ENCODE measurements at regions not wholly inside any gene's neighbourhood (a gene's known extent, or its start where the extent isn't known, plus 50 kb on each side); places are given as distances from the start of the nearest gene placed in this dataset.

DNA sequence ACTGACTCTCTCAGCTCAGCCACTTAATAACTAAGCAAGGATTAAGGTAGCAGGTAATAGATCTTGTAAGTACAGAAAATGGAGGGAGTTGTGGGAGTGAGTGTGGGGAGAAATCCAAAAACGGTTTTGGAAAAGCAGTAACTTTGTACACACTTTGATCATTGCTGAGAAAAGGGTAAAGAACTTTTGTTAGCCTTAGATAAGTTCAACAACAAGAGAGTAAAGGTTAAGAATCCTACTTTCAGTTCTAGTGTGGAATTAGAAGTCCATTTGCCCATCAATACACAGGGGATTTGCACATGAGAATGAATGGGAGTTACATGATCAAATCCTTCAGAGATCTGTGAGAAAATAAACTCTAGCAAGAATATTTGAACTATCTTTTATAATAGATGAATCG, 528.7 kb downstream of the SOX2 start:
- no peak overlapping the region for H3K4me3 ChIP-seq (ENCODE audit: low read depth, low read length)
- TF ChIP-seq CTCF (IDR thresholded peaks at IDR 0.05; ENCODE audit: insufficient read depth, low read length), result no peak
- DNase-seq (ENCODE audit: low read depth), result no peak

DNA sequence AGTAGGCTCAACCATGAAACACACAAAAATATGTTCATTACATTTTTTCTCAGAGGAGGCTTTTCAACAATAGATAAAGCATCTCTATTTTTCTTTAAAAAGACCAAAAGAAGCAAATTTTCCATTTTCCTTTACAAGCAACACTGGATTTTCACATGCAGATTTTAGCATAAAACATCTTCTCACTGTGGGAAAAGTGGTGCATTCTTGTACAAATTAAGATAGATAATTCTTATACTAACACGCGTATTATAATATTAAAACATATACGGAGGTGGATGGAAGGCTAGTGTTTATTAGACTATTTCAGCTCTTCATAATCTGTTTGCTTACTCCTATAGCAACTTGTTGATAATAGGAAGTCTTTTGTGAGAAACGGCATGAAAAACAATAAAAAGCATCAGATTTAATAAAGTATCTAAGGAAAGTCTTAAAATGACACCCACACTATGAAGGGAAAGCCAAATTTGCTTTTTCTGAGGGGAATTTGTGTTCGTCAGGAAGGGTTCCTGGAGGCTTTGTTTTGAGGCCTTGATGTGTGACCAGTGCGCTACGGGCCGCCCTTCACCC, 529.6 kb downstream of the SOX2 start:
- no peak overlapping the region for H3K4me3 ChIP-seq (ENCODE audit: low read depth, low read length)
- no peak for DNase-seq (ENCODE audit: low read depth)
- TF ChIP-seq CTCF (IDR thresholded peaks at IDR 0.05; ENCODE audit: insufficient read depth, low read length), result no peak

DNA sequence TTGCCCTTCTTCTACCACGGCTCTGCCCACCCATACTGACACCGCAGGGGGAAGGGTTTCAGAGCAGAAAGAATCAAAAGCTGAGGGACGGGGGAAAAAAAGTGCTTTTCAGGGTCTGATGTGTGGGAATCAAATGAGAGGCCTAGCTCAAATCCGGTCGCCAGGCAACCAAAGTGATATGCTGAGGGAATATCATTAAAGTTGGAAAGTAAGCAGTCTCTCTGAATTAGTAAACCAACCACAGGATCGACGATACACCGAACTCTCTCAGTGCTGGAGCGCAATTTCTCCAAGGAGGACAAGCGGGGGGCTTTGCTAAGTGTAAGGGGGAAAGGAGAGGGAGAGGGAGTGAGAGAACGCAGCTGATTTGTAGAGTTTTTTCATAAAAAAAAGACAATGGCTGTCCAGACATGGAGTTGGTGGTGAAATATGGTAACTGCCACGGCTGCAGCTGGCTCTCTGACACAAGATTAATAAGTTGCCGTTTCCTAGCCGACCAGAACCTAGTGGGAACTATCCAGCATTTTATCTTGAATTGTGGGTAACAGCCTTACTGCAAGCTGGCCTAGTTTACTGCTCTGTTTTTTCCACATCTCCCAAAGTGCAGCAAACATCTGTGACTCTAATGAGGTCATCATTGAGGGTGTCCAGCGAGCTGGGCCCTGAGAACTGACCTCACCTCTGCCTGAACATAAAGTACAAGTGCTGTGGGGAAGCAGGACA, 530.2 kb downstream of the SOX2 start:
- DNase-seq (ENCODE audit: low read depth), result peak; percentile 15
- no peak overlapping the region for H3K4me3 ChIP-seq (ENCODE audit: low read depth, low read length)
- TF ChIP-seq CTCF (IDR thresholded peaks at IDR 0.05; ENCODE audit: insufficient read depth, low read length), result no peak

GRCh38 chr3:182242489-182242942, 530.8 kb downstream of the SOX2 start:
- no peak overlapping the region for H3K4me3 ChIP-seq (ENCODE audit: low read depth, low read length)
- no peak for TF ChIP-seq CTCF (IDR thresholded peaks at IDR 0.05; ENCODE audit: insufficient read depth, low read length)
- no peak for DNase-seq (ENCODE audit: low read depth)

DNA sequence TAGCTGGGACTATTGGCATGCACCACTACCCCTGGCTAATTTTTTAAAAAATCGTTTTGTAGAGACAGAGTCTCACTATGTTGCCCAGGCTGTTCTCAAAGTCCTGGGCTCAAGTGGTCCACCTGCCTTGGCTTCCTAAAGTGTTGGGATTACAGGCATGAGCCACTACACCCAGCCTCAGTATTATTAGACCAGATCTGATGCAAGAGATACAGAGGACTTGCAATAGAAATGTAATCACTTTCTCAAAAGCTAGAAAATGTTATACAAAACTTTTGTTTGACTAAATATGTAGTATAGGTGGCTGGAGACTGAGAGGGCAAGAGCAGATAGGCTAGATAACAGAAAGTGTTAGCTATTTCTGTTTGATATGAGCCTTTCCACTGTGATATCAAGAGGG, 531.9 kb downstream of the SOX2 start:
- no peak for DNase-seq (ENCODE audit: low read depth)
- no peak for TF ChIP-seq CTCF (IDR thresholded peaks at IDR 0.05; ENCODE audit: insufficient read depth, low read length)
- H3K4me3 ChIP-seq (ENCODE audit: low read depth, low read length), result no peak overlapping the region

DNA sequence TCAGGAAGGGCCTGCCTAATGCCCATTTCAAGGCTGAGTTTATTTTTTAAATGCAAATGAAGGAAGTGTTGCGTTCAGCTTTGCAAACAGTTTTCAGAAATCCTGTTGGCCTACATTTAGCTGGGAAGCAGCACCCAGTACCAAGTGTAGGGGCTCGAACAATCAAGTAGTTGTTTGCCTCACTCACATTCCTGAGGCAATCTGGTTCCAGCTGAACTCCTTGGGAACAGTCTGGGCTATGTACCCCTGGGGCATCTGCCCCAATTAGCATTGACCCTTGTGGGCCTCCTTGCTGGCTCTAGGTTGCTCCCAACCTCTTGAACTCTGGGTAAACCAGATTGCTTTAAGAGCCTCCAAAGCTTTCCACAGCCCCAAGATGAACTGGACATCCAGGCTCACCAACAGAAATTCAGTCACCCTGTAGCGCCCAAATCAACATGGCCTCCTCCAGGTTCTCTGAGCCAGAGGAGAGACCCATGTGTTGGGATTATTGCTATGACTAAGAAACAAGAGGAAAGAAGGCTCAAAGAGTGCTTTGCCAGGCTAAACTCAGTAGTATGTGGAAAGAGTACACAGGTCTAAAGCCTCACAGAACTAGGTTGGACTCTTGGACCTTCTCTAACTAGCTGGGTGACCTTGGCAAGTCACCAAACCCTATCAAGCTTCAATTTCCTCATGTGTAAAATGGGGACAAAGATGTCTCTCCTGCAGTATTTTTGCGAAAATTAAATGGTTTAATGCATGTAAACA, 532.7 kb downstream of the SOX2 start:
- DNase-seq (ENCODE audit: low read depth), result no peak
- H3K4me3 ChIP-seq (ENCODE audit: low read depth, low read length), result no peak overlapping the region
- no peak for TF ChIP-seq CTCF (IDR thresholded peaks at IDR 0.05; ENCODE audit: insufficient read depth, low read length)

All from fibroblast of the aortic adventitia (primary cell).